NOMO-1 treated with DMSO at 0.1 percent for 48 hours (cell line): ENCODE measurements at regions not wholly inside any gene's neighbourhood (a gene's known extent, or its start where the extent isn't known, plus 50 kb on each side); places are given as distances from the start of the nearest gene placed in this dataset.

Experiments used
- DNase-seq: peaks from one replicate; lab custom pipeline; 2025; ENCODE audit not compliant: unreplicated experiment; lab: John Stamatoyannopoulos, UW

GRCh38 chr5:44868541-44868940 is 59.8 kb downstream of the MRPS30 start:
- DNase-seq, result no peak

GRCh38 chr5:44869928-44870327 is 61.2 kb downstream of the MRPS30 start:
- DNase-seq, result no peak

- DNase-seq, result no peak
Measured at GRCh38 chr5:44870430-44870829, 61.7 kb downstream of the MRPS30 start.

- DNase-seq, result no peak
Measured at GRCh38 chr5:44871401-44871800, 62.7 kb downstream of the MRPS30 start.

GRCh38 chr5:44875661-44876605 is 67.2 kb downstream of the MRPS30 start:
- peak; percentile 96 for DNase-seq

GRCh38 chr5:44881266-44881665 is 72.5 kb downstream of the MRPS30 start:
- DNase-seq, result no peak

- DNase-seq, result no peak
Measured at GRCh38 chr5:44884036-44884435, 75.3 kb downstream of the MRPS30 start.

- DNase-seq, result peak; percentile 53
Measured at GRCh38 chr5:44885903-44886302, 77.2 kb downstream of the MRPS30 start.

GRCh38 chr5:44887722-44888121 is 79.0 kb downstream of the MRPS30 start:
- no peak for DNase-seq

GRCh38 chr5:44888435-44888834 is 79.7 kb downstream of the MRPS30 start:
- no peak for DNase-seq

- DNase-seq, result no peak
Measured at GRCh38 chr5:44891116-44891515, 82.4 kb downstream of the MRPS30 start.

GRCh38 chr5:44900273-44900954 is 91.7 kb downstream of the MRPS30 start:
- DNase-seq, result no peak

- DNase-seq, result no peak
Measured at GRCh38 chr5:44907396-44907795, 98.6 kb downstream of the MRPS30 start.

- DNase-seq, result no peak
Measured at GRCh38 chr5:44909004-44909403, 100.3 kb downstream of the MRPS30 start.

- DNase-seq, result no peak
Measured at GRCh38 chr5:44911501-44911900, 102.8 kb downstream of the MRPS30 start.

- DNase-seq, result no peak
Measured at GRCh38 chr5:44914221-44914620, 105.5 kb downstream of the MRPS30 start.

GRCh38 chr5:44919560-44919959 is 110.8 kb downstream of the MRPS30 start:
- DNase-seq, result no peak

- no peak for DNase-seq
Measured at GRCh38 chr5:44927115-44927733, 118.5 kb downstream of the MRPS30 start.

- no peak for DNase-seq
Measured at GRCh38 chr5:44932922-44933585, 124.3 kb downstream of the MRPS30 start.

GRCh38 chr5:44933686-44934085 is 124.9 kb downstream of the MRPS30 start:
- no peak for DNase-seq

GRCh38 chr5:44935262-44935661 is 126.5 kb downstream of the MRPS30 start:
- DNase-seq, result no peak
